H9 (cell line): ENCODE measurements at regions not wholly inside any gene's neighbourhood (a gene's known extent, or its start where the extent isn't known, plus 50 kb on each side); places are given as distances from the start of the nearest gene placed in this dataset.

Source experiments
- DNase-seq: peaks from one replicate; pipeline ENCODE4 v3.0.0-alpha.2; 2017
- H2AFZ ChIP-seq: one replicate; pipeline ENCODE4 v1.6.1; 2013; ENCODE audit warnings: mild to moderate bottlenecking, low read length, control low read depth, moderate library complexity
- H2AK5ac ChIP-seq: 2 replicates; pipeline ENCODE4 v1.6.1; 2013; ENCODE audit warnings: low read length, control low read depth, mixed read lengths; ENCODE audit not compliant: insufficient read length
- H2BK120ac ChIP-seq: one replicate; pipeline ENCODE4 v1.6.1; 2013; ENCODE audit warnings: low read depth, mild to moderate bottlenecking, low read length, control low read depth, inconsistent platforms; ENCODE audit not compliant: poor library complexity, severe bottlenecking
- H2BK12ac ChIP-seq: 2 replicates; pipeline ENCODE4 v1.6.1; 2013; ENCODE audit warnings: low read length, control low read depth, mixed read lengths, low read depth; ENCODE audit not compliant: insufficient read length
- H2BK15ac ChIP-seq: 2 replicates; pipeline ENCODE4 v1.6.1; 2013; ENCODE audit warnings: low read depth, low read length, control low read depth
- H2BK20ac ChIP-seq: one replicate; pipeline ENCODE4 v1.6.1; 2013; ENCODE audit warnings: low read depth, mild to moderate bottlenecking, low read length, control low read depth, inconsistent platforms; ENCODE audit not compliant: poor library complexity, severe bottlenecking
- H2BK5ac ChIP-seq: 2 replicates; pipeline ENCODE4 v1.6.1; 2013; ENCODE audit warnings: low read length, control low read depth, mixed read lengths; ENCODE audit not compliant: insufficient read length
- H3K14ac ChIP-seq: 2 replicates; pipeline ENCODE4 v1.6.1; 2013; ENCODE audit warnings: low read length, control low read depth; ENCODE audit not compliant: insufficient read depth
- H3K18ac ChIP-seq: 2 replicates; pipeline ENCODE4 v1.6.1; 2013; ENCODE audit warnings: low read depth, mild to moderate bottlenecking, mixed read lengths, low read length, control low read depth; ENCODE audit not compliant: insufficient read length
- H3K23ac ChIP-seq: 2 replicates; pipeline ENCODE4 v1.6.1; 2013; ENCODE audit warnings: low read length, control low read depth, mixed read lengths, low read depth; ENCODE audit not compliant: insufficient read length
- H3K23me2 ChIP-seq: 2 replicates; pipeline ENCODE4 v1.6.1; 2013; ENCODE audit warnings: low read depth, mild to moderate bottlenecking, mixed read lengths, low read length, control low read depth; ENCODE audit not compliant: insufficient read length, poor library complexity, severe bottlenecking
- H3K27ac ChIP-seq: 2 replicates; pipeline ENCODE4 v1.5.1; 2013; ENCODE audit warnings: low read length, control low read depth, mixed read lengths, low read depth; ENCODE audit not compliant: insufficient read length
- H3K27me3 ChIP-seq: 2 replicates; pipeline ENCODE4 v1.6.1; 2013; ENCODE audit warnings: low read length, control low read depth, inconsistent platforms; ENCODE audit not compliant: insufficient read depth
- H3K4ac ChIP-seq: 2 replicates; pipeline ENCODE4 v1.6.1; 2013; ENCODE audit warnings: low read depth, mild to moderate bottlenecking, control low read depth, inconsistent platforms, low read length, moderate library complexity
- H3K4me1 ChIP-seq: 2 replicates; pipeline ENCODE4 v1.6.1; 2013; ENCODE audit warnings: low read length, control low read depth, inconsistent platforms; ENCODE audit not compliant: insufficient read depth
- H3K4me2 ChIP-seq: 2 replicates; pipeline ENCODE4 v1.6.1; 2013; ENCODE audit warnings: low read length, control low read depth, mixed read lengths; ENCODE audit not compliant: insufficient read length, insufficient read depth
- H3K56ac ChIP-seq: 2 replicates; pipeline ENCODE4 v1.6.1; 2013; ENCODE audit warnings: low read depth, mild to moderate bottlenecking, mixed read lengths, low read length, control low read depth; ENCODE audit not compliant: insufficient read length
- H3K79me1 ChIP-seq: 2 replicates; pipeline ENCODE4 v1.6.1; 2013; ENCODE audit warnings: low read depth, mild to moderate bottlenecking, moderate library complexity, low read length, control low read depth, inconsistent platforms; ENCODE audit not compliant: insufficient read depth, poor library complexity, severe bottlenecking
- H3K79me2 ChIP-seq: 2 replicates; pipeline ENCODE4 v1.6.1; 2013; ENCODE audit warnings: low read length, control low read depth, inconsistent platforms; ENCODE audit not compliant: insufficient read depth
- H3K9ac ChIP-seq: 2 replicates; pipeline ENCODE4 v1.6.1; 2013; ENCODE audit warnings: low read length, control low read depth, mixed read lengths; ENCODE audit not compliant: insufficient read length; ENCODE audit errors: extremely low read depth
- H3K9me3 ChIP-seq: one replicate; pipeline ENCODE4 v1.6.1; 2013; ENCODE audit warnings: low read depth, low read length, inconsistent platforms; ENCODE audit not compliant: control insufficient read depth
- H3T11ph ChIP-seq: one replicate; pipeline ENCODE4 v1.6.1; 2013; ENCODE audit warnings: mild to moderate bottlenecking, low read length, control low read depth, inconsistent platforms
- H4K20me1 ChIP-seq: one replicate; pipeline ENCODE4 v1.6.1; 2013; ENCODE audit not compliant: control insufficient read depth, insufficient read length, insufficient read depth
- H4K5ac ChIP-seq: 2 replicates; pipeline ENCODE4 v1.6.1; 2013; ENCODE audit warnings: low read depth, mild to moderate bottlenecking, mixed read lengths, low read length, control low read depth; ENCODE audit not compliant: insufficient read length
- H4K8ac ChIP-seq: replicated peaks from 2 replicates; pipeline ENCODE4 v1.6.1; 2013; ENCODE audit warnings: low read length, control low read depth, mixed read lengths, low read depth; ENCODE audit not compliant: insufficient read length
- H4K91ac ChIP-seq: 2 replicates; pipeline ENCODE4 v1.6.1; 2013; ENCODE audit warnings: low read depth, mild to moderate bottlenecking, moderate library complexity, mixed read lengths, low read length, control low read depth; ENCODE audit not compliant: insufficient read length
- H3K27ac Mint-ChIP-seq, 3 experiments: 2 replicates in 2 of 3; 3 replicates in 1 of 3; pipeline ENCODE4 v1.8.0; 2020 to 2021; ENCODE audit warnings: mixed read lengths in 3 of 3, mild to moderate bottlenecking in 1 of 3, moderate library complexity in 1 of 3
- H3K27me3 Mint-ChIP-seq: 2 replicates; pipeline ENCODE4 v1.8.0; 2021; ENCODE audit warnings: low read depth, mild to moderate bottlenecking, moderate library complexity, mixed read lengths
- H3K36me3 Mint-ChIP-seq, 3 experiments: 2 replicates in 2 of 3; 3 replicates in 1 of 3; pipeline ENCODE4 v1.8.0; 2020 to 2021; ENCODE audit warnings: low read depth in 3 of 3, mixed read lengths in 3 of 3; ENCODE audit not compliant: insufficient read depth in 1 of 3
- H3K4me1 Mint-ChIP-seq, 2 experiments: 2 replicates each; pipeline ENCODE4 v1.8.0; 2020; ENCODE audit warnings: mixed read lengths in 2 of 2
- H3K4me3 Mint-ChIP-seq, 2 experiments: 2 replicates in 1 of 2; 3 replicates in 1 of 2; pipeline ENCODE4 v1.8.0; 2020 to 2021; ENCODE audit warnings: mild to moderate bottlenecking in 2 of 2, mixed read lengths in 2 of 2, moderate library complexity in 1 of 2
- H3K9me3 Mint-ChIP-seq, 2 experiments: 2 replicates in 1 of 2; 3 replicates in 1 of 2; pipeline ENCODE4 v1.8.0; 2020; ENCODE audit warnings: mild to moderate bottlenecking in 2 of 2, mixed read lengths in 2 of 2, moderate library complexity in 1 of 2
- WGBS: extraction: QIAGEN DNeasy Blood & Tissue Kit; methylation state at CpG from one replicate; pipeline ENCODE4 v1.1.7; 2013; ENCODE audit warnings: missing lambda C conversion rate, low lambda C conversion rate, mixed read lengths; ENCODE audit not compliant: insufficient read length; ENCODE audit errors: extremely low coverage; 5-methylcytosine and 5-hydroxymethylcytosine counted together
- TF ChIP-seq, protein P1 (sequence below): fragments of 200-600 bp; sonication (generic); conservative IDR thresholded peaks from 3 replicates; pipeline ENCODE4 v1.8.0; 2021; ENCODE audit warnings: antibody characterized with exemption, mild to moderate bottlenecking

- no peak overlapping the region for H2BK5ac ChIP-seq
- H2BK20ac ChIP-seq, result no peak overlapping the region
- Mint-ChIP-seq H3K9me3 (peaks cover 0 to 9% of the 10 kb centered on the region in 2 experiments; a peak in 3 of 5 replicates), H3K27ac (0 out of 7 replicates have a peak overlapping the region, but pooled peaks of 1 of the 3 experiments have one; percentile 35), H3K27me3 (peaks cover 13% of the 10 kb centered on the region), H3K4me3 (no peak overlapping the region), H3K36me3 (peaks cover 4 to 12% (median 12%) of the 10 kb centered on the region in 3 experiments; a peak in 5 of 7 replicates), H3K4me1 (peaks cover 19 to 26% of the 10 kb centered on the region in 2 experiments)
- no peak overlapping the region for H2BK12ac ChIP-seq
- H3K56ac ChIP-seq, result no peak overlapping the region
- no peaks in the 10 kb centered on the region for H4K20me1 ChIP-seq
- no peak overlapping the region for H3K4ac ChIP-seq
- no peak overlapping the region for H3K9ac ChIP-seq
- no peak overlapping the region for H3K18ac ChIP-seq
- H3K23me2 ChIP-seq, result no peaks in the 10 kb centered on the region
- H4K5ac ChIP-seq, result no peak overlapping the region
- peaks cover 6% of the 10 kb centered on the region for H3K79me1 ChIP-seq
- H3K27ac ChIP-seq, result no peak overlapping the region
- H4K91ac ChIP-seq, result no peak overlapping the region
- H2BK120ac ChIP-seq, result no peak overlapping the region
- TF ChIP-seq, protein P1, sequence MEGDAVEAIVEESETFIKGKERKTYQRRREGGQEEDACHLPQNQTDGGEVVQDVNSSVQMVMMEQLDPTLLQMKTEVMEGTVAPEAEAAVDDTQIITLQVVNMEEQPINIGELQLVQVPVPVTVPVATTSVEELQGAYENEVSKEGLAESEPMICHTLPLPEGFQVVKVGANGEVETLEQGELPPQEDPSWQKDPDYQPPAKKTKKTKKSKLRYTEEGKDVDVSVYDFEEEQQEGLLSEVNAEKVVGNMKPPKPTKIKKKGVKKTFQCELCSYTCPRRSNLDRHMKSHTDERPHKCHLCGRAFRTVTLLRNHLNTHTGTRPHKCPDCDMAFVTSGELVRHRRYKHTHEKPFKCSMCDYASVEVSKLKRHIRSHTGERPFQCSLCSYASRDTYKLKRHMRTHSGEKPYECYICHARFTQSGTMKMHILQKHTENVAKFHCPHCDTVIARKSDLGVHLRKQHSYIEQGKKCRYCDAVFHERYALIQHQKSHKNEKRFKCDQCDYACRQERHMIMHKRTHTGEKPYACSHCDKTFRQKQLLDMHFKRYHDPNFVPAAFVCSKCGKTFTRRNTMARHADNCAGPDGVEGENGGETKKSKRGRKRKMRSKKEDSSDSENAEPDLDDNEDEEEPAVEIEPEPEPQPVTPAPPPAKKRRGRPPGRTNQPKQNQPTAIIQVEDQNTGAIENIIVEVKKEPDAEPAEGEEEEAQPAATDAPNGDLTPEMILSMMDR, result no peak
- H3K9me3 ChIP-seq, result no peaks in the 10 kb centered on the region
- no peak overlapping the region for H3T11ph ChIP-seq
- WGBS, result no CpG with 5 or more reads among the region's 8 CpGs
- H3K79me2 ChIP-seq, result peaks cover 2% of the 10 kb centered on the region; the same call in 1 of the 2 replicates
- no peak overlapping the region for H2BK15ac ChIP-seq
- H3K4me1 ChIP-seq, result no peaks in the 10 kb centered on the region; the same call in 1 of the 2 replicates
- no peak overlapping the region for H3K14ac ChIP-seq
- H3K23ac ChIP-seq, result no peak overlapping the region
- no peak overlapping the region for H2AK5ac ChIP-seq
- no peak overlapping the region for H3K4me2 ChIP-seq
- peak; percentile 17 for DNase-seq
- no peaks in the 10 kb centered on the region for H3K27me3 ChIP-seq
- H2AFZ ChIP-seq, result no peak overlapping the region
- H4K8ac ChIP-seq, result no peak overlapping the region
These were observed 96.5 kb downstream of the SHANK2 start for GRCh38 chr11:71155846-71156245.
